Adrenal gland (tissue), 9 donors: ENCODE measurements at regions not wholly inside any gene's neighbourhood (a gene's known extent, or its start where the extent isn't known, plus 50 kb on each side); places are given as distances from the start of the nearest gene placed in this dataset.

ENCODE experiments used
- DNase-seq, 7 donors: peaks; one replicate each; pipeline ENCODE4 v3.0.0-alpha.2; 2019 to 2020
- H3K27ac ChIP-seq, 5 donors: fragments of 200-600 bp; sonication (generic) in 4 of 5; 1 replicate in 3 of 5; 2 replicates in 2 of 5; pipeline versions ENCODE4 v1.5.1 to v1.8.0; 2016 to 2020; ENCODE audit warnings: mild to moderate bottlenecking in 1 of 5
- H3K27me3 ChIP-seq: fragments of 200-600 bp; 2 replicates; pipeline ENCODE4 v1.8.0; 2021
- H3K36me3 ChIP-seq, 2 donors: fragments of 200-600 bp; replicated peaks in 1 of 2; 1 replicate in 1 of 2; 2 replicates in 1 of 2; pipeline versions ENCODE4 v1.5.1 to v1.8.0; 2018 to 2022
- H3K4me1 ChIP-seq, 2 donors: fragments of 200-600 bp; replicated peaks in 1 of 2; 1 replicate in 1 of 2; 2 replicates in 1 of 2; pipeline versions ENCODE4 v1.5.1 to v1.8.0; 2018 to 2021
- H3K4me3 ChIP-seq, 4 donors: fragments of 200-600 bp; sonication (generic) in 3 of 4; one replicate each; pipeline ENCODE4 v1.5.1; 2016 to 2018
- H3K9me3 ChIP-seq, 3 donors: fragments of 200-600 bp; sonication (generic) in 1 of 3; replicated peaks in 1 of 3; 1 replicate in 2 of 3; 2 replicates in 1 of 3; pipeline versions ENCODE4 v1.5.1 to v1.8.0; 2016 to 2021
- CTCF ChIP-seq, 6 experiments: fragments of 450-650 bp in 4 of 6; fragments of 200-600 bp in 2 of 6; sonication (generic) in 1 of 6; IDR thresholded peaks; 1 replicate in 5 of 6; 2 replicates in 1 of 6; pipeline versions ENCODE4 v1.5.1 to v1.8.0; 2016 to 2021; ENCODE audit warnings: antibody characterized with exemption in 6 of 6, mild to moderate bottlenecking in 2 of 6, moderate library complexity in 1 of 6
- POLR2A ChIP-seq, 2 donors: fragments of 450-650 bp; IDR thresholded peaks; one replicate each; pipeline ENCODE4 v1.6.1; 2017; ENCODE audit warnings: antibody characterized with exemption in 2 of 2, mild to moderate bottlenecking in 2 of 2, moderate library complexity in 1 of 2
- WGBS, 4 donors: extraction: QIAGEN DNeasy Blood & Tissue Kit in 2 of 4; methylation state at CpG; one replicate each; pipeline versions ENCODE4 v1.1.5 to v1.1.7; 2013 to 2017; 5-methylcytosine and 5-hydroxymethylcytosine counted together
- intact Hi-C, 2 donors: fragments of 100-400 bp; cut with DNase I; formaldehyde crosslinking; loops; one replicate each; pipeline versions ENCODE4 v1.14.1 to v1.15.0; 2022 to 2023
- donor health status: healthy with polysubstance abuse.
- donor health status: Bipolar disorder and iron deficiency.
- donor health status: DM: yes; HTN: yes; CAD: no.
- donor health status: DM: no; HTN: no; CAD: no.
- donor health status: DM: no; HTN: no; CAD: no.

GRCh38 chr2:66317268-66317890 is 117.5 kb upstream of the MEIS1 start:
- Histone ChIP-seq H3K27ac (no peak overlapping the region), H3K36me3 (no peaks in the 10 kb centered on the region), H3K4me1 (no peaks in the 10 kb centered on the region), H3K9me3 (peaks cover 0 to 1% (median 0%) of the 10 kb centered on the region in 3 donors), H3K27me3 (no peaks in the 10 kb centered on the region), H3K4me3 (no peak overlapping the region)
- intact Hi-C loops: no loop called here
- 77 to 90% (median 79%) methylated on average over 4 of the region's 4 CpGs for WGBS, 4 donors
- DNase-seq: no peak
- TF ChIP-seq POLR2A (IDR thresholded peaks at IDR 0.05) (no peak), CTCF (IDR thresholded peaks at IDR 0.05) (no peak)

- 65 to 81% (median 71%) methylated on average over 1 of the region's 1 CpG for WGBS, 4 donors
- intact Hi-C loops: no loop called here
- TF ChIP-seq POLR2A (IDR thresholded peaks at IDR 0.05) (no peak), CTCF (IDR thresholded peaks at IDR 0.05) (no peak)
- no peak overlapping the region for H3K27ac ChIP-seq
- no peak overlapping the region for H3K4me3 ChIP-seq
- no peaks in the 10 kb centered on the region for H3K36me3 ChIP-seq
- no peaks in the 10 kb centered on the region for H3K4me1 ChIP-seq
- H3K27me3 ChIP-seq: no peaks in the 10 kb centered on the region
- no peak for DNase-seq
- no peaks in the 10 kb centered on the region for H3K9me3 ChIP-seq
These were observed 128.4 kb upstream of the MEIS1 start for GRCh38 chr2:66306483-66306882.

GRCh38 chr2:66305718-66306117 is 129.2 kb upstream of the MEIS1 start:
- no peaks in the 10 kb centered on the region for H3K9me3 ChIP-seq
- H3K27me3 ChIP-seq: no peaks in the 10 kb centered on the region
- no peaks in the 10 kb centered on the region for H3K4me1 ChIP-seq
- DNase-seq: peak in 6 of 7 donors; percentile 8 to 78 (median 32)
- H3K4me3 ChIP-seq: no peak overlapping the region
- intact Hi-C loops: no loop called here
- TF ChIP-seq POLR2A (IDR thresholded peaks at IDR 0.05) (no peak), CTCF (IDR thresholded peaks at IDR 0.05) (no peak)
- 68 to 74% (median 73%) methylated on average over 12 of the region's 12 CpGs for WGBS, 4 donors
- no peak overlapping the region for H3K27ac ChIP-seq
- no peaks in the 10 kb centered on the region for H3K36me3 ChIP-seq

- TF ChIP-seq POLR2A (IDR thresholded peaks at IDR 0.05): no peak
- no peak for TF ChIP-seq CTCF (IDR thresholded peaks at IDR 0.05)
- no peak overlapping the region for H3K4me3 ChIP-seq
These were observed 131.5 kb upstream of the MEIS1 start for GRCh38 chr2:66303471-66303870.

More at GRCh38 chr2:66303471-66303870, 131.5 kb upstream of the MEIS1 start:
- intact Hi-C loops: no loop called here
- Histone ChIP-seq H3K4me1 (no peaks in the 10 kb centered on the region), H3K36me3 (no peaks in the 10 kb centered on the region), H3K9me3 (no peaks in the 10 kb centered on the region), H3K27ac (no peak overlapping the region), H3K27me3 (no peaks in the 10 kb centered on the region)
- WGBS, 4 donors: 87 to 93% (median 88%) methylated on average over 4 of the region's 4 CpGs
- DNase-seq: no peak
